ENCODE measurements at regions not wholly inside any gene's neighbourhood (a gene's known extent, or its start where the extent isn't known, plus 50 kb on each side); places are given as distances from the start of the nearest gene placed in this dataset.

- TF ChIP-seq CTCF (IDR thresholded peaks at IDR 0.05) (no peak), POLR2A (IDR thresholded peaks at IDR 0.05) (no peak)
These were observed 97.1 kb upstream of the HS6ST1 start for GRCh38 chr2:128415779-128416061.

Measured in right lobe of liver (tissue), 4 donors.